WTC11 (cell line): ENCODE measurements at regions not wholly inside any gene's neighbourhood (a gene's known extent, or its start where the extent isn't known, plus 50 kb on each side); places are given as distances from the start of the nearest gene placed in this dataset.

Experiments used
- CREB1 ChIP-seq: sonication (generic); formaldehyde crosslinking; IDR thresholded peaks from 2 replicates; pipeline ENCODE4 v1.8.0; 2023; ENCODE audit warnings: mild to moderate bottlenecking, missing genetic modification reagents
- CTCF ChIP-seq: fragments of 200-600 bp; IDR thresholded peaks from 2 replicates; pipeline ENCODE4 v1.8.0; 2022; ENCODE audit warnings: antibody characterized with exemption
- IRF1 ChIP-seq: sonication (generic); formaldehyde crosslinking; IDR thresholded peaks from 2 replicates; pipeline ENCODE4 v1.8.0; 2023; ENCODE audit warnings: missing genetic modification reagents
- MAX ChIP-seq: sonication (generic); formaldehyde crosslinking; IDR thresholded peaks from 2 replicates; pipeline ENCODE4 v1.8.0; 2022; ENCODE audit warnings: mild to moderate bottlenecking, missing genetic modification reagents
- SMAD3 ChIP-seq: sonication (generic); formaldehyde crosslinking; IDR thresholded peaks from 2 replicates; pipeline ENCODE4 v1.8.0; 2022; ENCODE audit warnings: missing genetic modification reagents, mild to moderate bottlenecking, borderline replicate concordance

DNA sequence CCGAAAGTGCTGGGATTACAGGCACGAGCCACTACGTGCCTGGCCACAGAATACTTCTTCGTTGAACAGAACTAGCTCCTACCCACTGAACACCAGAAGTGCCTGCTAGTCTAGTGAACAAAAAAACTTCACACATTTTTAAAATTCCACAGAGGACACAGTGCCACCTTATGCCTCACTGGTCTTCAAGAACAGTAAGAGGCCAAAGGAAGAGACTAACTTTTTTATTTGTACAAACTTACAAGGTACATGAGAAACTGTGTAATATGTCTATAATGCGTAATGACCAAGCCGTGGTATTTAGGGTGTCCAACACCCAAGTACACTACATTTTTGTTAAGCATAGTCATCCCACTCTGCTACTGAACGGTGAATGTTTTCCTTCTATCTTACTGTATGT is 144.4 kb upstream of the PTER start:
- TF ChIP-seq CTCF = no peak
- no peak for TF ChIP-seq CREB1 (CRISPR knock-in tag)
- TF ChIP-seq IRF1 = no peak
- no peak for TF ChIP-seq SMAD3 (CRISPR knock-in tag)
- no peak for TF ChIP-seq MAX
